HG02763 (cell line): ENCODE measurements at regions not wholly inside any gene's neighbourhood (a gene's known extent, or its start where the extent isn't known, plus 50 kb on each side); places are given as distances from the start of the nearest gene placed in this dataset.
"Not testable (repeated sequence)": the region's sequence is repeated elsewhere in the genome, so short reads cannot be mapped to it uniquely, and the experiment has no call there.

Source experiments
- ATAC-seq: cut with Tn5 transposase; IDR thresholded peaks from one replicate; pipeline ENCODE4 v1.9.1; 2021; ENCODE audit warnings: mild to moderate bottlenecking, moderate library complexity; ENCODE audit not compliant: unreplicated experiment

DNA sequence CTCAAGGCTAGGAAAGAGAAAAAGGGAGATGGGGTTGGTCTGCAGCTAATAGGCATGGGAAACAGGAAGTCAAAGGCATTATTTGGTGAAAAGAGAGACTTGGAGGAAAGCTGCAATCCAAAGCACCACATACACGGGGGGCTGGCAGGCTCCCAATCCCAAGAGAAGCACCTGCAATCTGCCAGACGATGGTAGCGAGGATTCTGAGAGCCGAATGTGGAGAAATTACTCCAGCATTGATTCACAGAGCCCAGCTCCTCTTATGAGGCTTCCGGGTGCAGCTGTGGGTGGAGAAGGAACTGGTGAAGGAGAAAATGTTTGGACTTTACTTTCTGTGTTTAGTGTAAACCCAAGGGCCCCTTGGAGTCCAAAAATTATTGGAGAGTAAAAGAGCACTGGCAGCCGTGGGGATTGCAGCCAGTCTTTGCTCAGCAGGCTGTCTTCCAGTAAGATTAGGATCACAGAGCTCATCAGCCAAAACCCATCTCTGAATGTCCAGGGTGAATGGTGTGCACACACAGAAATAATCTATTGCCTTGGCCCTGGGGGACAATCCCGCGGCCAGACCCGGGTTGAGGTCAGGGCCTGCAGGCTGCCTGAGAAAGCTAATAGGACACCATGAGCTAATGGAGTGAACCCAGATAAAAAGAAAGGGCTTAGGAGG, 197.6 kb downstream of the KIT start:
- no peak for ATAC-seq

DNA sequence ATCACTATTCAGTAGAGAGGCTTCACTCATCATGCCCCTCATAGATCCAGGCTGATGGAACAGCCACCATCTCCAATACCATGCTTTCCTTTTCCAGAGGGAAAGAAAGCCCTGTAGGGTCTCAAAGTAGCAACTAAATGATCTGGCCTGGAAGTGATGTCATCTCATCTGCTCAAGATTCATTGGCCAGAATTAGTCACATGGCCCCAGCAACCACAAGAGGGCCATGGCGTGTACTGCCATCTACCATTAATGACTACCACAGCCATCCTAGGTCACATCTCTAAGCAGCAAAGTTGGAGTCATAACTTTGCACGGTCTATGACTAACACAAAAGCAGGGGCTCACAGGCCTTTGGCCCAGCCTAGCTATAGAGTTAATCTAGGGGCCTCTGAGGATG, 194.8 kb downstream of the KIT start:
- no peak for ATAC-seq

DNA sequence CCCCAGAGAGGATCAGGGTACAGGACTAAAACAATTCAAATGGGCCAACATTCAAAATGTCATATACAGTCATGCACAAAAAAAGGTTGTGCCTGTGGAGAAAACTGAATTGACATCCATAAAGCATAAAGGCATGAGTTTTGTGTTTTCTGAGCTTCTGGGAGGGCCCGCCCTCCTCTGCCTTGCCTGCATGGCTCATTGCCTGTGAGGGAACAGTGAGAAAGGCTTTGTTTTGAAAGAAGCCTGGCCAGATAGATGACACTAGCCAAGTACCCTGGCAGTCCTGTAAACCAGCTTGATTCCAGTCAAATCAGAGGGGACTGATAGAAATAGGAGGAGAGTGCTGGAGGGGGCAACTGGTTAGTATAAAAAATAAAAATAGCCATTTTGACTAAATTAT, 194.3 kb downstream of the KIT start:
- ATAC-seq = no peak

DNA sequence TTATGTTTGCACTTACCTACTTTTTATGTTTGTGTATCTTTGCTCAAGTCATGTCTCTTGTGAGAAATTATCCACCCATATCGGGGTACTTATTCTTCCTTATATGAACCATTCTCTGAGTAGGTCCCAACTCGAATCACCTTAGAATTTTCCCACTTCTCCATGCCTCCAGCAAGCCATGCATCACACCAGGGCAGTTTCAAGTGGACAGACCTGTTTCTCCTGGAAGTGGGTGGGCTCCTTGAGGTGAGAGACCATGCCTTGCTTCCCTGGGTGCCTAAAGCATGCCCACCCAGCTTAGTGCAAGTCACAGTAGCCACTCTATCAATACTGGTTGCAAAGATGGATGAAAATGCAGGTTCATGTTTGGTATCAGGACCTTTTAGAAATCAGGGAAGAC, 187.2 kb downstream of the KIT start:
- ATAC-seq = no peak

DNA sequence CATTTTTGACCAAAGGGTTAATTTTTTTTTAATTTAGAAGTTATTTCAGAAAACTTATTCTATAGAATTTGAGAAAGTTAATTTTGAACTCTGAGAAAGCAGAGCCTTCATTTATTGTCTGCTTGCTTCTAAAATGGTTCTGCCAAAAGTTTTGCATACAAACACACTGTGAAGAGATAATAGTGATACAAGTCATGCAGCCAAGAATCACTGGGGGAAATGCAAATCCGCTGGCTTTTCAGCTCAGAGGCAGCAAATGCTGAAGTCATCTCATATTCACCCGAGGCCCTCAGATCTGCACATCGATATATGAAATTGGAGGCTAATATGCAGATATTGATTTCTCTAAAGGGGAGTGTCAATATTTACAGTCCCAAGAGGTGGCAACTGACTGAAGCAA, 186.2 kb downstream of the KIT start:
- no peak for ATAC-seq

DNA sequence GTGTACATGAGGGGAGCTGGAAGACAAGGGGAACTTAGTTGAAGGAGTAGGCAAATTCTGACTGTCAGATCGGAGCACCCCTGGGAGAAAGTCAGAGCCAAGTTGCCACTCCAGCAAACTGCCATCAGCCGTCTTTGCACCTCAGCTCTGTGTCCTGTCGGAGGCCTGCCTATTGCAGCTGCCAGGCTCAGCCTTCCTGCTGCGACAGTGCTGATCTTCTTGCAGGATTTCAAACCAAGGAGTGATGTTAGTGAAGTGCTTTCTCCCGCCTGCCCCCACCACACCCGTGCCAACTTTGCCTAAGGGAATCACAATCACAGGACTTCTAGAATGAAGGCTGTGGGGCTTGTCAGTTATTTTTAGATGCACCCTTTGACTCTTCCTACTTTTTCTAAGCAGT, 185.3 kb downstream of the KIT start:
- no peak for ATAC-seq

DNA sequence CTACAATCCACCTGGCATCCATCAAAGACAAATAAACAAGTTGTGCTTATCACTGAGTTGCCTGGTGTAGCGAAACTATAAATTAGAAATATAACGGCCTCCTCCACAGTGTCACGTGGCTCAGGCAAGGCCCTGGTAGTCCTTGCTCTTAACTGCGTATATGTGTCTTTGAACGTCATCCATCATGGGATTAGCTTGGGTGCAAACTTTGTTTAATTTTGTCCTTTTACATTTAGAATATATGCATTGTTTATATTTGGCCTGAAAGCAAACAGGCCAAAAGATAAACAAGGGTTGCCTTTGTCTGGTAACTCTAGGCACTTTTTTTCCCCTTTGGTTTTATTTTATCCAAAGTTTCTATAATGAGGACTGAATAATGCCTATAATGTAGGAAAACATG, 184.9 kb downstream of the KIT start:
- ATAC-seq = no peak

DNA sequence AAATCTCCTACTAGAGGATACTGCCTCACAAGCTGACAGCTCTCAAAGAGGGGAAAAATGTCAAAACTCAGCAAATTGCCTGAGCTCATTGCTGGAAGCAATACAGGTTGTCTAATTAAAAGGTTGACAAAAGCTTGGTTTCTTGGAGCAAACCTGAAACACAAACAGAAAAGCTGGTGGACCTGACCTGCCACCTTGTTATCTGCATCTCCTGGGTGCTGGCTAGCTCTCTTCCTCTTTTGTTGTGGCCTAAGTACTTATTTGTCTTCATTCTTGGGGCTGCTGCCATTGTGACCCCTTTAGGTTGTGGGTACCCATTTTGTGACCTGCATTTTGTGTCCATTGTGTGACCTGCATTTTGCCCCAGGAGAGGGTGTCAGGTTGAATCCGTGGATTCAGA, 184.5 kb downstream of the KIT start:
- no peak for ATAC-seq

DNA sequence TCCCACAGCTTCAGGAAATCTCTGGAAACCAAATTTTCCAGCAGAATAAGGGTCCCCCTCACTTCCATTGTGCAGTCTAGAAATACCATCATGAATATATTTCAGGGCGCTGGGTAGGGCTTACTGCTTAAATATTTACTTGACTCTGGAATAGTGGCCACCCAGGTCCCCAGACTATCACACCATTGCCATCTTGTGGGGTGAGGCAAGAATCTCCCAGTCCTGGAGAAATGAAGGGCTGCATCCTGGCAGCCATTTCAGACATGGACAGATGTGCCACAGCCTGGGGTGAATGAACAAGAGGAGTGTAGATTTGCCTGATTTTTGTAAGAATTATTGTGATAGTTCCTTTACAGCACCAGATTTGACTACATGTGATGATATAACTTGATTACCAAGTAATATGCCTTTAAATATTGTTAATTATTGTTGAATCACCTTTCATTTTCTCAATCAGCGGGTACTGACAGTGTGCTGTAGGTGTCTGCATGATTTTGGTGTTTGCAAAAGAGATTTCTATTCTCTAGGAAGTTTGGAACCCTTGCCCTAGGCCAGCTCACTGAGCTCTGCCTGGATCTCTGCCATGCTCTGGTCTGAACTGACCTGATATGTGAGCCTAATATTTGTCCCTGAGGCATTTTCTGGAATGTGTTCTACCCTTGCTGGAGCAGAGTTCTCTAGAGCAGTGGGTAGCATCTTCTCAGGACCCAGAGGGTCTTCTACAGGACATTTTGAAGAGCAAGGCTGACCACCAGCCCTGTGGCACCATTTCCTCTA, 183.4 kb downstream of the KIT start:
- no peak for ATAC-seq

DNA sequence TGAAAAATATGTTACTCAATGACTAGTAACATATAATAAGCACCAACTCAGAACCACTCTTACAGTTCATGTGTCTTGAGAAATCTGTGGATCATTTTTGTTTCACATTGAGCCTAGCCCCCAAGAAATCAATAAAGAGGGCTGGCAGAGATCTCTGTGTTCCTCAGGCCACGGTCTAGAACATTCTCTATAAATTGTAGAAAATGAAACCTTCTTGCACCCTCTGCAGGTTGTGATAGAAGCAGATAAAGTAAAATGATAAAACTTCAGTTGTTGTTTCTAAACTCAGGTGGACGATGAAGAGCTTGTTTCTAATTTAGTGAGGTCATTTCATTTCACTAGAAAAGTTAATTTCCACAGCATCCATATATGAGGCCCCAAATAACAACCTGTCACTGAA, 182.7 kb downstream of the KIT start:
- ATAC-seq = no peak

DNA sequence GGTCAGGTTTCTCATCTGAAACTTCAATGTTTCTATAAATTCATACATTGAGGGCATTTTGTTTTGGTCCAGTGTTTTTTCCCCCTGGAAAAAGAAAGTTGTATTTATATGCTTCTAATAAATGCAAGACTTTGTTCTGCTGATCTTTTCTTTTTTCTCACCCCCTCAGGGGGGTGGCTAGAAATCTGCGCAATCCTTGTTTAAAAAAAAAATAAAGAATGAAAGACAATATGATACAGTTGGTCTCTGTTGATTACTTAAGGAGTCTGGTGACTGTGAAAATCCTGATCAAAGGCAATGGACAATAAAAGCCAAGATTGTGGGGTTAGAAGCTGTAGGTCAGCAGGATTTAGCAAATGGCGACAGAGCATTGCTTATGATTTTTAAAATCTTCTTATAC, 180.5 kb downstream of the KIT start:
- no peak for ATAC-seq

DNA sequence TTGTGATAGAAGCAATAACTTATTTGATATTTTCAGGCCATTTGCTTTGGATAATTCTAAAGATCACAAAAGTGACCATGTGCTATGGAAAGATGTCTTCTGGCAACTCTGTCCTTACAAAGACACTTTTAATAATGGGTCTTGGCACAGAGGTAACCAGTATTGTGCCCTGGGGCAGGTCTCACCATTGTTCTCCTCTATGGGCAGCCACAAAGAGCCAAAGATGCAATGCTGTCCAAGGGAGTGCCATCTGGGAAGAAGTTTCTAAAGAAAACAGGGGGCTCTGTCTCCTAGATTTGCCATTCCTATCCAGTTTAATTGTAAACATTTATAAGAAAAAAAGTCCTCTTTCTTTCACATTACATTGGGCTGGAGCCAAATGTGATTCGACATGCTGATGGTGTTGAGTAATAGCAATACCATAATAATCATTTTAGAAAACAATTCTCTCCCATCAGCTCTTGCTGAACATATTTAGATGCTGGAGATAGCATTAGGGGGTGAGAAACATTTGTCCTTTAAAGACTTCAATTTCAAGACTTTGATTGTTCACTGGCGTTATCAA, 179.9 kb downstream of the KIT start:
- ATAC-seq = no peak

DNA sequence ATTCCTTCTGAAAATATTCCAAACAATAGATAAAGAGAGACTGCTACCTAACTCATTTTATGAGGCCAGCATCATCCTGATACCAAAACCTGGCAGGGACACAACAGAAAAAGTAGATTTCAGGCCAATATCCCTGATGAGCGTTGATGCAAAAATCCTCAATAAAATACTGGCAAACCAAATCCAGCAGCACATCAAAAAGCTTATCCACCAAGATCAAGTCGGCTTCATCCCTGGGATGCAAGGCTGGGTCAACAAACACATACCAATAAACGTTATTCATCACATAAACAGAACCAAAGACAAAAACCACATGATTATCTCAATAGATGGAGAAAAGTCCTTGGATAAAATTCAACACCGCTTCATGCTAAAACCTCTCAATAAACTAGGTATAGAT, 170.6 kb downstream of the KIT start:
- ATAC-seq = not testable (repeated sequence)

DNA sequence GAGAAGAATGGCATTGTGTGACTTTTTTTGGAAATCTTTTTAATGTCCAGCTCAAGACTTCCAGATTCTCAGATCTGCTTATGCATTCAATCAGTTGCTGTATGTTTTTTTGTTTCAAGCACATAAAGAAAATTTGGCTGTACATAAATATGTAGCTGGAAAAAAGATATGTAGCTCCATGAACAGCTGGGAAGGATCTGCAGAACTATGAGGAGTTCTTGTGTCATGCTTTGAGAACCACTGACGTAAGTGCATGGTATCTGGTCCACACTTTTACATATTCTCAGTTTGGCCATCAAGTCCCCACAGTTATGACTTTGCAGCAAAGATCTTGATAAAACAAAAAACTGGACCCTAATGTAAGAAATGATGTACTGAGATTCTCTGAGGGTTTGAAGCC, 165.9 kb downstream of the KIT start:
- ATAC-seq = no peak

DNA sequence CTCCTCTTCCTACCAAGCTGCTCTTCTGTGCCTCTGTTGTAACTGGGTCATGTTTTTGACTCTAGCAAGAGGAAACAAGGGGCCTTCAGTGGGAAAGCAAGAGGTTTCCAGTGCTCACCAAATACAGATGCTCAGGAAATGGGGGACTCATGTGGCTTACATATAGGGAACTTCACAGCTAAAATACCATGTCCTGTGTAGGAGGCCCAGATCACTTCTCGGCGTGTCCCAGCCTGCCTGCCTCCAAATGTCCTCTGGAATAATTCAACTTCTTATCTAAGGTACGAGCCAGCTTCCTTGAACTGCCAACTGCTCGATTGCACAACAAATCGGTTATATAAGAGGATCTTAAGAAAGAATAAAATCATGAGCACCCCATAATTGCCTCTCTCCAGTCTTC, 161.3 kb downstream of the KIT start:
- no peak for ATAC-seq

DNA sequence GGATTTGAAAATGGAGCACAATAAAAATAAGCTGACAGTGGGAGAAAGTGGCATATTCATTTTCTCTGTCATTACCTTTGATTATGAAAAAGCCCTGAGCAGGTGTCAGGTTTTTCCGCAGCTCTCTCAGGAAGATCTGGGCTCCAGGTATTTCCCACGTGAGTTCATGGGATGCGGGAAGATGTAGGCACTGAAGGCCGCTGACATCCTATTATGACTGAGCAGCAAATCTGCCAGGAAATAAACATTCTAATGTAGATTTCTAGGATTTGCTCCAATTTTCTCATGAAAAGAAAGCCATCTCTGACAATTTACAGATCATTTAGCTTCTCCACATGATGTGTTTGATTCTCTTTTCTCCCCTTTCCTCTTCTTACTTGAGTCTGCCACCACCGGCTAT, 160.7 kb downstream of the KIT start:
- no peak for ATAC-seq

DNA sequence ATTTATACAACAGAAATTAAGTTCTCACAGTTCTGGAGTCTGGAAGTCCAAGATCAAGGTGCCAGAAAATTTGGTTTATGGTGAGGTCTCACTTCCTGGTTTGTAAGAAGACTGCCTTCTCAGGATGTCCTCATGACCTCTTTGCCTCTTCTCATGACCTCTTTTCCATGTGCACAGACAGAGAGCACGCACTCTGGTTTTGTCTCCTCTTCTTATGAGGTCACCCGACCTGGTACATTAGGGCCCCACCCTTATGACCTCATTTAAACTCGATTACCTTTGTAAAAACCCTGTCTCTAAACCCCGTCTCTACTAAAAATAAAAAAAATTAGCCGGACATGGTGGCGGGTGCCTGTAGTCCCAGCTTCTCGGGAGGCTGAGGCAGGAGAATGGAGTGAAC, 155.9 kb downstream of the KIT start:
- no peak for ATAC-seq

DNA sequence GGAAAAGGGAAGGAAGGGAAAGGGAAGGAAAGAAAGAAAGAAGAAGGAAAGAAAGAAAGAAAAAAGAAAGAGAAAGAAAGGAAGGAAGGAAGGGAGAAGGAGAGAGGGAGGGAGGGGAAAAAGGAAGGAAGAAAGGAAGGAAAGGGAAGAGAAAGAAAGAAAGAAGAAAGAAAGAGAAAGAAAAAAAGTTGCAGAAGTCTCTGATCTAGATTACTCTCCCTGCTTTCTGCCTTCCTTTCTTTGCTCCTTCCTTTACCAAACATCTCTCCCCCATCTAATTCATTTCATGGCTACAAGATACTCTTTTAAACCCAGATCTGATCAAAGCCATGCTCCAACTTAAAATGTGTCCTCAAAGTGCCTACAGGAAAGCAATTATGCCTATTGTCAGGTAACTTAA, 148.6 kb downstream of the KIT start:
- ATAC-seq = no peak

DNA sequence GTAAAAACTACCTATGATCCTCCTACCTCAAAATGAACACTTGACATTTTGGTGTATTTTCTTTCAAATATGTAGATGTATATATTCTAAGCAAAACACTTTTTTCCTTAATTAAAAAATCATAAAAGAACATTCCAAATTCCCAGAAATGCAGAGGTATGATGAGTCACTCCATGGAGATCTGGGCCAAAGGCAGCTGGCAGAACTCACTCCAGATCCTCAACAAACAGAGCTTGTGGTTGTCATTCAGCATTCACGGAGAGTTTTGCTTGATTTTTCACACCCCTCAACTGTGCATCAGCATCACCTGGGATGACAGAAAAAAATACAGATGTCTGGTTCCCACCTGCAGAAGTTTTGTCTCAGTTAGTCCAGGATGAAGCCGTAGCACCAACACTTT, 144.6 kb downstream of the KIT start:
- no peak for ATAC-seq

DNA sequence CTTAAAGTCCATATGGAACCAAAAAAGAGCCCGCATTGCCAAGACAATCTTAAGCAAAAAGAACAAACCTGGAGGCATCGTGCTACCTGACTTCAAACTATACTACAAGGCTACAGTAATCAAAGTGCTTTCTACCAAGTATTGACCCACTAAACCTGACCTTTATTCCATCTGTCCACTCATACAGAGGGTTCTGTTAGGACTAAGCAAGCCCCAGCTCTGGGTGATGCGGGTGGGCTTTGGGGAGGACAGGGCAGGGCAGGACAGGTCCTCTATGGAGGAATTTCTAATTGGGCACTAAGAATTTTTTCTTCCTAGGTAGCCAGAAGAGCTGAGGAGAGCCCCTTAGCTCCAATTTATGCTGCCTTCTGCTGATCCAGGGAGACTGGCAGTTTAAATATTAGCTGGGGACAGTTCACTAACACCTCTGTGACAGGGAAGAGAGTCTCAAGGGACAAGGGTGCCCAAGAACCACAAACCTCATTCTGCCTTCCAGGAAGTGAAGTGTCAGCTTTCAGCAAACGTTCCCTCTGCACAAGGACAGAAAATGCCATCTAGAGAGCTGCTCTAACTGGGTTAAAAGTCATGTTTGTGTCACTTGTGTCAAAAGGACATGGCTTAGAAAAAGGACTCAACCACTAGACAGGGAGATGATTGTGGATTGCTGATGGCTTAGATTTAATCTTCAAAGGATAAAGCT, 143.2 kb downstream of the KIT start:
- ATAC-seq = no peak

DNA sequence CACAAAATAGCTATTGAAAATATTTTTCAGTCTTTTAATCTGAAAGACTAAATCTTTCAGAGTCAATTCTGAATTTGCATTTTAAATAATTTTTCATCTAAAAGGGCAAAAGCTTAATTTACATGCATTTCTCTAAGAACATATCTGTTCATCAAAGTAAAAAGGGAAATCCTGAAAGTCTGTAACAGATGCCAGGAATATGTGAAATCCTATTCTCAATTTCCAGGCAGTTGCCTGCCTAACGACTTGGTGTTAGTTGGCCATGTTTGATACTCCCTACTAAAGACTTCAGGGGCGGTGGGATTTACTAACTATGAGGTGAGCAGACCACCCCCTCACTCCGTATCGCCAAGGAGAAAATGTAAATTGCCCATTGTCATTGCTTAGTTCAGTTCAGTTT, 136.8 kb downstream of the KIT start:
- no peak for ATAC-seq

DNA sequence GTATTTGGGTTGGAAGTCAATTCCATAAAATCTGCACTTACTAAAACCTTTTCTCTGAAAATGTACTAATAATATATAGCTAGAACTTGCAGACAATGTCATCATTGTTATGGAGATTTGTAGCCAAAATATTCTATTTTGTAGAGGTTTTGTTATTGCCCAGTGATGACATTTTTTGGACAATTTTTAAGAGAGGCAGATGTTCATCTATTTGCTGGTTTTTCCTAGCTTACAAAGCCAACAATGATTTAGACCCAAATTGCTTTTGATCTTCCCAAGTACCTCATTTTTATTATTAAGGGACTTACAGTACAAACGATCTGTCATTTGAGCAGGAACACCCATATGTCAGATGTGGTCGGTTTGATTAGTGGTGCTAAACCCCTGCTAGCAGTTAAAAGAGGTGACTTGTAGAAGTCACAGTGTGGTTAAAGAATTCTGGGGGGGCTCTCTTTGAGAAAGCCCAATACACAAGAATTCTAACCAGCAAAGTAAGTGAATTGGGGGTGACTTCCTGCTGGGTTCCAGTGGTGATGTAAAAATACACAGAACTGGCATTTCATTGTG, 136.2 kb downstream of the KIT start:
- no peak for ATAC-seq
